Loucy (cell line): ENCODE measurements at regions not wholly inside any gene's neighbourhood (a gene's known extent, or its start where the extent isn't known, plus 50 kb on each side); places are given as distances from the start of the nearest gene placed in this dataset.

Source experiments
- EZH2phosphoT487 ChIP-seq: fragments of 200-600 bp; IDR thresholded peaks from 2 replicates; pipeline ENCODE4 v1.6.1; 2018; ENCODE audit warnings: antibody characterized with exemption, mild to moderate bottlenecking, moderate library complexity, borderline replicate concordance
- TF ChIP-seq, protein P1 (sequence below): fragments of 200-600 bp; sonication (generic); conservative IDR thresholded peaks from 2 replicates; pipeline ENCODE4 v1.5.1; 2014; ENCODE audit warnings: mild to moderate bottlenecking, antibody characterized with exemption, low read length

DNA sequence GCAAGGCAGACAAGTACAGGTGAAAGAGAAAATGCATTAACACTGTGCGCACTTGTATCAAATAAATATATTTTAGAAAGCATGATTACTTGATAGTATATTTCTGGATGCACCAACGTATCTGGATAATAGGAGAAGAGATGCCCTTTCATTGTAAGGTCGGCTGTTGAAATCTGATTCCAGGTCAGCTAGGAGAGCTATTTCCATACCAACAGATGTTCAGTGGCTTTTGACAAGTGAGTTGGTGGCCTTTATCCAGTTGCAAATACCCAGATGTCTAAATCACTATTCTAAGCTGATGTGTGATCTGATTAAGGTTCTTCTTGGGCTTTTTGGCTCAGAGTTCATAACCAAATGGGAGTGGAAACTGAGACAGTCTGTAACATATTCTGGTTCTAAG, 128.2 kb upstream of the TBCA start:
- TF ChIP-seq, protein P1, sequence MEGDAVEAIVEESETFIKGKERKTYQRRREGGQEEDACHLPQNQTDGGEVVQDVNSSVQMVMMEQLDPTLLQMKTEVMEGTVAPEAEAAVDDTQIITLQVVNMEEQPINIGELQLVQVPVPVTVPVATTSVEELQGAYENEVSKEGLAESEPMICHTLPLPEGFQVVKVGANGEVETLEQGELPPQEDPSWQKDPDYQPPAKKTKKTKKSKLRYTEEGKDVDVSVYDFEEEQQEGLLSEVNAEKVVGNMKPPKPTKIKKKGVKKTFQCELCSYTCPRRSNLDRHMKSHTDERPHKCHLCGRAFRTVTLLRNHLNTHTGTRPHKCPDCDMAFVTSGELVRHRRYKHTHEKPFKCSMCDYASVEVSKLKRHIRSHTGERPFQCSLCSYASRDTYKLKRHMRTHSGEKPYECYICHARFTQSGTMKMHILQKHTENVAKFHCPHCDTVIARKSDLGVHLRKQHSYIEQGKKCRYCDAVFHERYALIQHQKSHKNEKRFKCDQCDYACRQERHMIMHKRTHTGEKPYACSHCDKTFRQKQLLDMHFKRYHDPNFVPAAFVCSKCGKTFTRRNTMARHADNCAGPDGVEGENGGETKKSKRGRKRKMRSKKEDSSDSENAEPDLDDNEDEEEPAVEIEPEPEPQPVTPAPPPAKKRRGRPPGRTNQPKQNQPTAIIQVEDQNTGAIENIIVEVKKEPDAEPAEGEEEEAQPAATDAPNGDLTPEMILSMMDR = no peak
- TF ChIP-seq EZH2phosphoT487 = no peak
